ENCODE measurements at regions not wholly inside any gene's neighbourhood (a gene's known extent, or its start where the extent isn't known, plus 50 kb on each side); places are given as distances from the start of the nearest gene placed in this dataset.

DNA sequence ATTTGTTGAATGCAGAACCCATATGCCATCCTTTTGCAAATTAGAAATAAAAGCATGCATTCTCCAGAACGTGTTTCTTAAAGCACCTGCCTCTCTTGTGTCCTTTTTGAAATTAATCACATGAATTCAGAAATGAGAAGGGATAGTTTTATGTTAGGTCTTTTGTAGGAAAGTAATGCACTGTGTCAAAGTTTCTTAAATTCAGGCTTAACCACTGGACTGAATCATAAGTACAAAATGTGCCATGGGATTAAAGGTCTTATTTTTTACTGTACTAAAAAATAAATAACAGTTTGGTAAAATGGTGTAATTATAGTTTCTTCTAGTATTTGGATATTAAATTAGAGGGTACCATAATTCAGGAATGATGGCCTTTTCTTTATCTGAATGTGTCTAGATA, 290.1 kb upstream of the USP25 start:
- no peak for TF ChIP-seq POLR2A (IDR thresholded peaks at IDR 0.05)
- TF ChIP-seq, protein P1, sequence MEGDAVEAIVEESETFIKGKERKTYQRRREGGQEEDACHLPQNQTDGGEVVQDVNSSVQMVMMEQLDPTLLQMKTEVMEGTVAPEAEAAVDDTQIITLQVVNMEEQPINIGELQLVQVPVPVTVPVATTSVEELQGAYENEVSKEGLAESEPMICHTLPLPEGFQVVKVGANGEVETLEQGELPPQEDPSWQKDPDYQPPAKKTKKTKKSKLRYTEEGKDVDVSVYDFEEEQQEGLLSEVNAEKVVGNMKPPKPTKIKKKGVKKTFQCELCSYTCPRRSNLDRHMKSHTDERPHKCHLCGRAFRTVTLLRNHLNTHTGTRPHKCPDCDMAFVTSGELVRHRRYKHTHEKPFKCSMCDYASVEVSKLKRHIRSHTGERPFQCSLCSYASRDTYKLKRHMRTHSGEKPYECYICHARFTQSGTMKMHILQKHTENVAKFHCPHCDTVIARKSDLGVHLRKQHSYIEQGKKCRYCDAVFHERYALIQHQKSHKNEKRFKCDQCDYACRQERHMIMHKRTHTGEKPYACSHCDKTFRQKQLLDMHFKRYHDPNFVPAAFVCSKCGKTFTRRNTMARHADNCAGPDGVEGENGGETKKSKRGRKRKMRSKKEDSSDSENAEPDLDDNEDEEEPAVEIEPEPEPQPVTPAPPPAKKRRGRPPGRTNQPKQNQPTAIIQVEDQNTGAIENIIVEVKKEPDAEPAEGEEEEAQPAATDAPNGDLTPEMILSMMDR (IDR thresholded peaks at IDR 0.05): no peak
- TF ChIP-seq POLR2AphosphoS5 (IDR thresholded peaks at IDR 0.05): no peak
- TF ChIP-seq EP300 (IDR thresholded peaks at IDR 0.05): no peak

Data from suprapubic skin (tissue), 4 donors.